Activated naive CD4-positive, alpha-beta T cell treated with anti-CD3 and anti-CD28 coated beads, Interleukin-2, amount 50 U/mL, for 16 hours (primary cell): ENCODE measurements at regions not wholly inside any gene's neighbourhood (a gene's known extent, or its start where the extent isn't known, plus 50 kb on each side); places are given as distances from the start of the nearest gene placed in this dataset.

Experiments used
- DNase-seq: peaks from one replicate; pipeline ENCODE4 v3.0.0-alpha.2; 2020

GRCh38 chr1:166221316-166221715, 54.5 kb upstream of the FAM78B start:
- no peak for DNase-seq

GRCh38 chr1:166233750-166234366, 67.1 kb upstream of the FAM78B start:
- DNase-seq: no peak

GRCh38 chr1:166235728-166236127, 68.9 kb upstream of the FAM78B start:
- DNase-seq: no peak

- DNase-seq: no peak
These were observed 70.9 kb upstream of the FAM78B start for GRCh38 chr1:166237675-166238074.

- no peak for DNase-seq
These were observed 86.4 kb upstream of the FAM78B start for GRCh38 chr1:166253076-166253779.

DNA sequence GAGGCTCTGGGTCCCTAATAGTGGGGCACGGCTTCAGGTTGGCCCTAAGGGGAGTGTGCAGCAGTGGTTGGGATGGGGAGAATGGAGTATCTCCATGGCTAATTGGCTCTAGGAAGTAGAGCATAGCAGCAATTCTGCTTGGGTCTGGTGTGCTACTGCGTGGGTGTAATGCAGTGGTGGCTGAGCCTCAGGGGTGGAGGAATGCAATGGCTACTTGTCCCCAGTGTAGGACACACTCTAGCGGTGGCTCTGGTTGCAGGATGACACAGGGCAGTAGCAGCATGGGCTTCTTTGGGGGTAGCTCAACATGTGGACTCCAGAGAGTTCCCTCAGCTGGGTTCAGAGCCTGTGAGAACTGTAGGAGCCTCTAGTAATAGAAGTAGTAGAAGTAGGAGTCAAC, 91.2 kb upstream of the FAM78B start:
- no peak for DNase-seq

DNA sequence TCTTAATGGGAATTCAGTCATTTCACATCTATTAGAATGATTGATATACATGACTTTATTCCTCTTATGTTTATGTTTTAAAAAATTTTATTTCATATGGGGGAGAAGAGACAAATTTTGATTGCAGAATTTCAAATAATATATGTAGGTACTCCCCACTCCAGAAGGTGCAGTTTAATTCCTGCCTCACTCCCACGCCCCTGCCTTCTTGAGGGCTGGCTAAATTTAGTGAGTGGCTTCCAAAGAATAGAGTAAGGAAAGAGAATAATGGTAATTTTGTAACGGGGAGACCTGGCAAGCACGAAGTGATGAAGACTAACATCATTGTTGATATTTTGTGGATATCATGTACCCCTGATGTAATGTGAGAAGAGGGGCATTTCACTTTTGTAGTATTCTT, 94.7 kb upstream of the FAM78B start:
- DNase-seq: no peak

DNA sequence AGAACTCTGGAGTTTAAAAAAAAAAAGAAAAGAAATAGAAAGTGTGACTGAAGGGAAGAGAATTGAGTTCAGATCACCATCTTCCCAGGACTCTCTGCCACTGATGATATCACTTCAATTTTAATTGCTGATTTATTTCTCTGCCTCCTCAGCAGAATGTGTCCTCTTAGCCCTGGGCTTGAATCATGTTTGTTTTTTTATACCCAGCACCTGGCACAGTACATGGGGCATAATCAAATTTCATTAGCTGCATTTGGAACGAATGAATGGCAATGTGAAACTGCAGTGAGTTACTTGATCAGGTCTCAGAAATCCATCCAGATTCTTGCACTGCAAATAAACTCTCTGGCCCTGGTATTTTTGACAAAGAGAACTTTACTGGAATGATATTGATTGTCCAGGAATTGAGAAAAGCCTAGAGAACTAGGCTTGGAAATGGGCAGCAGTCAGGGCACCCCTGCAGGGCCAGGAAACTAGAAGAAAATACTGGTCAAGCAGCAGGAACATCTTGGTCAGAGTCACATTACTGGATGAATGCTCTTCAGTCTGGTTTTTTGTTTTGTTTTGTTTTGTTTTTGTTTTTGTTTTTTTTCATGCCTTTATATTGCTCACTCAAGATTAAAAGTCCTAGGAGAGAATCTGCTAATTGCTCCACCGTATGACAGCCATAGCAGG, 103.8 kb upstream of the FAM78B start:
- no peak for DNase-seq

- no peak for DNase-seq
These were observed 104.3 kb upstream of the FAM78B start for GRCh38 chr1:166271151-166271538.

DNA sequence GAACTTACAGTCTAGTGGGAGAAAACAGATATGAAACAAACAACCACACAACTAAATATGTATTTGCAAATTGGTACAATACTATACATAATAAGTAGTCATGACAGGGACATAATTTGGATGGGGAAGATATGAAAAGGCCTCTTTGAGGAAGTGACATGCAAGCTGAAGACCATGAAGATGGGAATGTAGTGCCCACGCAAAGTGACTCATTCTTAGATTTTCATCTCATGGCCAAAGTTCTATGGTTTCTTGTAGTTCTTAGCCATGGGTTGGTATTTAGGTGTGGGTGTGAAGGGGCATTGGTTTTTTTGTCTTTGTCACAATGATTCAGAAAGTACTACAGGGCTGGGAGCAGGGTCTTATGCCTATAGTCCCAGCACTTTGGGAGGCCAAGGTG, 105.4 kb upstream of the FAM78B start:
- no peak for DNase-seq

DNA sequence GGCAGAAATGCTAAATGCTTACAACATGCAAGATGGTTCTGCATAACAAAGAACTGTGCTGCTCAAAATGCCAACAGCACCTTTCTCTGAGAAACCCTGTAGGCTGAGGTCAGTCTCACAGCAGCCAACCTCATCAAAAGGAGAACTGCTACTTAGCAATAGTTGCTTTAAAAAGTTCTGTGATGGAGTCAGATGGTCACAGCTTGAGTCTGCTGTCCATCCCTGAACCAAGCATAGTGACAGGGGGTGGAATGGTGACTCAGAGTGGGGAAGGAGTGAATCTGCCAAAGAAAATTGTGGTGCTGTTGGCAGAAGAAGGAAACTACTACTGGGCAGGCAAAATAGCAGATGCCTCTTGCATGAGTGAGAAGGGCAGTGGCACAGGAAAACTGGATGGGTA, 106.0 kb upstream of the FAM78B start:
- DNase-seq: no peak

GRCh38 chr1:166273618-166274017, 106.8 kb upstream of the FAM78B start:
- DNase-seq: no peak

GRCh38 chr1:166282391-166283137, 115.8 kb upstream of the FAM78B start:
- no peak for DNase-seq

GRCh38 chr1:166283190-166283589, 116.4 kb upstream of the FAM78B start:
- no peak for DNase-seq

- no peak for DNase-seq
These were observed 116.8 kb upstream of the FAM78B start for GRCh38 chr1:166283600-166283999.

- DNase-seq: no peak
These were observed 122.7 kb upstream of the FAM78B start for GRCh38 chr1:166289309-166290050.

DNA sequence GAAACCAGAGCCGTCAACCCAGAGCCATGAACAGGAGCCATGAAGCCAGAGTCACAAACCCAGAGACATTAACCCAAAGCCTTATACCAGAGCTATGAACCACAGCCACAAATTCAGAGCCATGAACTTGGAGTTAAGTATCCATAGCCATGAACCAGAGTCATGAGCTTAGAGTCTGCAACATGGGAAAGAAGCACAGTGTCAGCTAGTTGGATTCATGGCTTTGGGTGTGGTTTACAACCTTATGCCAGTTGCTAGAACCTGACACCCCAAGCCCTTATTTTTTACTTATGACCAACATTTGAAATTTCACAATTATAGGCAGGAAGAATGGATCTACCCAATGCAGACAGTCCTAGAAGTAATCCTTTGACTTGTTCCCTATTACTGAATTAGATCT, 128.9 kb upstream of the FAM78B start:
- no peak for DNase-seq

DNA sequence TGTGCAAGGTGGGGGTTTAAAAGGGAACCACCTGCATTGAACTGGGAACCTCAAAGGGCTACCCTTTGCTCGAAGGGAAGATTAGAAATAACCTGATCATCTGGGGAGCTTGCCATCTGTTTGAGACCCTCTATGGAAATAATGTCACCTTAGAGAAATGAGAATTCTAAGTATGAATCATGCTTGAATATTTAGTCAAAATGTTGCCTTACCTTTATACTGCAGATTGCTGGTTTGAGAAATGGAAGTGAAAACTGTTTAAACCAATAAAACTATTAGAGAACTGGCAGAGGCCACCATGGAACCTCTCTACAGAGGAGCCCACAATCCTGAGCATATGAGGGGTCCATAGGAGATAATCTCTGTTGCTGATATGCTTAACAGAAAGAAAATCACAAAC, 131.2 kb upstream of the FAM78B start:
- DNase-seq: no peak

- no peak for DNase-seq
These were observed 134.0 kb upstream of the FAM78B start for GRCh38 chr1:166300767-166301166.

- DNase-seq: no peak
These were observed 136.4 kb upstream of the FAM78B start for GRCh38 chr1:166302989-166303758.

GRCh38 chr1:166304131-166304530, 137.3 kb upstream of the FAM78B start:
- no peak for DNase-seq

DNA sequence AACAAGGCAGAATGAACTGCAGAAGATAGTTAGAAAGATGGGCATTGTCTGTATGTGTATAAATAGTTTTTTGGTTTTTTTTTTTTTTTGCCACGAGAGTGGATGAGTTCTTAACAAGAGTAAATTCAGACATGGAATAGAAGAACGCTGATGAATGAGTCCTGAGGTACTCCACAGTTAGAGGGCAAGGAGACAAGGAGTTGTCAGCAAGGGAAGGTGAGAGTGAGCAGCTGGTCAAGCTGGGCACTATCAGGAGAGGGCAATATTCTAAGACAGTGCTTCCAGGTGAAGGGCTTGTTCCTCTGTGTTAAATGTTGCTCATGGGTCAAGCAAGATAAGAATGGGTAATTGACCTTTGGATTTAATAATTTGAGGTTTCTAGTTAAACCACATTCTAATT, 138.6 kb upstream of the FAM78B start:
- DNase-seq: no peak
